HK-2 (cell line): ENCODE measurements at regions not wholly inside any gene's neighbourhood (a gene's known extent, or its start where the extent isn't known, plus 50 kb on each side); places are given as distances from the start of the nearest gene placed in this dataset.
A peak's percentile ranks its signal among the peaks of the same experiment; 100 is the strongest.

Experiments used
- DNase-seq: peaks from one replicate; pipeline ENCODE4 v3.0.0-alpha.2; 2018; ENCODE audit not compliant: unreplicated experiment

DNA sequence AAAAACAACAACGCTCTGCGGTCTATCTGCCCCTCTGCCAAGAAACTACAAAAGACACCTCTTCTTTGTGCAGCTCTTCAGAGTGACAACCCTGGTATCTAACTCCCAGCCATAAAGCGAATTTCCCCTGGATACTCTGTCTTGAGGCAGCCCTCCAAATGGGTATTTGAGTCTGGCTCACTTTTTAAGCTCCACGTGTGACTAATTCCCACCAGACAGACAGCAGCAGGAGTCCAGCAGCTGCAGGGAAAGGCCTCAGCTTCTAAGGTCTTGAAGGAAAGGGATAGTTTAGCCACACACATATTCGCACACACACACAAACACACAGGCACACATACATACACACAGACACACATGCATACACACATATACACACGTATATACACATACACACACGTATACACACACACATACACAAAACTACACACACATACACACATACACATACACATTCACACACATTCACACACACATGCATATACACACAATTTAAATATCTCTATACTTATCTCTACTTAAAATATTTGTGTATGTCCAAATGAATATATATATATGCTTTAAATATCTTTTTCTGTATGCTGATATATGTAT lies 188.8 kb downstream of the TSHZ3 start:
- no peak for DNase-seq

DNA sequence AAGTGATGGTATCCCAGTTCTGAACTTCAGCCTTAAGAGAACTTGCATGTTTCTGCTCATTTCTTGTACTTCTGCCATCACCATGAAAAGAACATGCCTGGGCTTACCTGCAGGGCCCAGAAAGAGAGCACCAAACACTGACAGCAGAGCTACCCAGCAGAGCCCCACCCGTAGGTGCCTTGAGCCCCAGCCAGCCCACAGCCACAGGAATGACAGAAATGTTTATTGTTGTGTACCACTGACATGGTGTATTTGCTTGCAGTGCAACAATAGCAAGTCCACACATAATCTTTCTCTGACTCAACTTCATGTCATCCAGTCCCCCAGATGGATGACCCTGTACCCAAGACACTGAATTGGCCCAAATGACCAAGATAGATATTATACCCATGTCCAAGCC lies 195.2 kb downstream of the TSHZ3 start:
- no peak for DNase-seq

DNA sequence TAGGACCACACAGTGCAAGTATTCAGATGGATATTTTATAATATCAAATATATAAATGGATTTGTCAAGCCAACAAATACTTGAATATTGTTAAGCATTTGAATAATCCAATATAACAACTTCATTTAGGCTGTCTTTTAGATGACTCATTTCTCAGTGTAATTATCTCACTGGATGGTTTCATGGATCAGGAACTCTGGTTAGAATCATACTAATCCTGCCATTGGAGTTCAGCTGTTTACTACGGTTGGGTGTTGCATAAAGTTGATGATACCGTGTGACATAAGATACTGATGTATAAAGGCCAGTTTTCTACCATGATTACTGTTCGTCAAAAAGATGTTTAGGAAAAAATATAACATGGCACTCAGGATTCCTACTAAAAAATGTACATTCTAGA lies 196.3 kb downstream of the TSHZ3 start:
- DNase-seq: no peak

DNA sequence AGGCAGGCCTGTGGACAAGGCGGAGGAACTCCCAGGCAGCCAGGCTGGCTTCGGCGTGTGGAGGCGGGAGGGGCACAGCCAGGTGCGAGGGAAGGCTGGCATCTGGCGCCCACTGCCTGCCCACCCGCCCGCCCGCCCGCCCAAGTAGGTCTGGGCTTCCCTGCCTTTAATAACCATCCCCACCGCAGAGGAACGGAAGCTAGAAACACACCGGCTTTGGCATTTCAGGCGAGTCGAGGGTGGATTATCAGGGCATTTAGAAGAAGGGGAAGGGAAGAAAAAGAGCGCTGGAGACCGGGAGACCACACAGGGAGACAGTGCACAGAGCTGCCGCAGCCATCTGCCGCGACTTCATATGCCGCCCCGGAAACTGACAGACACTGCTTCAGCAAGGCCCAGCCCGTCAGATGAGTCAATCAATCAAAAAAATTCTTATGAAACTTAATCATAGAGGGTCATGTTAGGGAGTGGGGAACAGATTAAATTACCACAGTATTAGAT lies 199.7 kb downstream of the TSHZ3 start:
- no peak for DNase-seq

DNA sequence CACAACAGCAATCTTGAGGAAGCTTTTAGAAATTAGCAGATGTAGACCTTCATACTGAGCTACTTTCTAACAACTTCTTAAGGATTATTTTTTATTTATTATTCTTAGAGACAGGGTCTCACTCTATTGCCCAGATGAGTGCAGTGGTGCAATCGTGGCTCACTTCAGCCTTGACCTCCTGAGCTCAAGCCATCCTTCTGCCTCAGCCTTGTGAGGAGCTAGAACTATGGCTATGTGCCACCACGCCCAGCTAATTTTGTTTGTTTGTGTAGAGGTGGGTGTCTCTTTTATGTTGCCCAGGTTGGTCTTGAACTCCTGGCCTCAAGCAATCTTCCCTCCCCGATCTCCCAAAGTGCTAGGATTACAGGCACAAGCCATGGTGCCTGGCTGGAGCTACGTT lies 200.6 kb downstream of the TSHZ3 start:
- DNase-seq: no peak

DNA sequence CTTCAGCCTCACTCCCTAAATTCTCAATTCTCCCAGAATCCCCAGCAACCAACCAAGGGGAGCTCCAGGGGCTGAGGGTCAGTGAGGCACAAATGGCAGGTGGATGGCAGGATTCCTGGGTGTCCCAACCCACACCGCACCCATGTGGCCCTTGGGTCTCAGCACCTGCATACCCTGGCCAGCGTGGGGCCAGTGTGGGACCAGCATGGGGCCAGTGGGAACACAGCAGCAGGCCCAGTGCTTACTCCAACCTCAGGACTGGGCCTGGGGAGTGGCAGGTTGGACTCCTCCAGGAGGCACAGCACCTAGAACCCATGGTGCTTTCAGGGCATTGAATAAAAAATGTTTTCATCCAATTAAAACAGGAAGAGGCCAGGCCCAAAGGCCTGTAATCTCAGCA lies 202.0 kb downstream of the TSHZ3 start:
- no peak for DNase-seq

DNA sequence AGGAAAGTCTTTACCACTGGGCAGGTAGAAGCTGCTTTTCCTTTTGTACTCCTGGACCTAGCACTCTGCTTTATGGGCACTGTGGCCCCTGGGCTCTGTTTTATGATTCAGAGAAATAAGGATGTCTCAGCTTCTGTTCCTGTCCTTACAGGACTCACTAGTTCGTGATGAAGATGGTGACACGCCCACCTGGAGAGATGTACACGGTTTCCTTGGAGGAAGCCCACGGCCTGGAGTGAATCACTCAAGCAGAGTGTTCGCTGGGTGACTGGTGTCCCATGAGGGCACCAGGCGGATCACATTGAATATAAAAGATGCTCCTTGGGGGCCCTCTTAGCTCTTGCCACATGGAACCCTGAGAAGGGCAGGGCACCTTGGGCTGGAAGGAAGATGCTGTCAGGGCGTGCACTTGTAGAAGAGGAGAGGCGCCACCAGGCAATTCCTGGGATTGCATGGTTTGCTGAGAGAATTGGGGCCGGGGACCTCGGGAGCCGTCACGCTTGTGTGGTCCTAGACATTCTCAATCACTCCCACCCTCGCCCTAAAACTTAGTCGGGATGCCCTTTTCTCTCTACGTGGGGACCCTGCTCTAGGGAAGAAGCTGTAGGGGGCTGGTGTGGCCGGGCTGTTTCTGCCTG lies 202.6 kb downstream of the TSHZ3 start:
- no peak for DNase-seq

DNA sequence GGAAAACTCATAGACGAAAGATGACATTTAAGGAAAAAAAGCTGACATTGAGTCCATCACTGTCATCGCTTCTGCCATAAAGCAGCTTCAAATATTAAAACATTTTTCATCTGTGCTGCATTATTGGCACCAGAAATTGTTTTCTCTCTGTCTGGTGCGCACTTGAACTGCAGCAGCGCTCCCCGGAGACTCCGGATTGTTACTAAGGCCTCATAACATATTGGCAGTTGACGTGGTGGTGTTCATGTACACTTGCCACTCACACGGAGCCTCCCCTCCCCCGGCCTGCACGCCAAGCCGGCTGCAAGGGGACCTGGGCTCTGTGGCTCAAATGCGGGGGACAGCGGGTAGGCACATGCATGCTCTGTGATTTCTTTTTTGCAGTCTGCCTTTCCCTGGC lies 203.2 kb downstream of the TSHZ3 start:
- DNase-seq: no peak

DNA sequence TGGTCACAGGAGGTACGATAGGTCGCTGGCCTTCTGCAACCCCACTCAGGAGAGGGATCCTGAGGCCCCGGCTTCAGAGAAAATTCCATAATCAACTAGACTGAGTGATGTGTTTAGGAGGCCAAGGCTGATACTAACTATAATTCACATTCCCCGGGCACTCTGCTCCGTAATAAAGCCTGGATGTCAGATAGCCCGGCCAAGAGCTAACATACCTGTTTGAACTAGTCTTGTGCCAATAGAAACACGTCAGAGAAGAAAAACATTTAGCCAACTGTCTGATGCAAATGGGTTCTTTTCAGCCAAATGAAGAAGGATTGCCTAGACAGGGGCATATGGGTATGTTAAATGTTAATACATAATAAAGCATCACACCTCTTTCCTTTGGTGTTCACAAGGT lies 204.2 kb downstream of the TSHZ3 start:
- no peak for DNase-seq

DNA sequence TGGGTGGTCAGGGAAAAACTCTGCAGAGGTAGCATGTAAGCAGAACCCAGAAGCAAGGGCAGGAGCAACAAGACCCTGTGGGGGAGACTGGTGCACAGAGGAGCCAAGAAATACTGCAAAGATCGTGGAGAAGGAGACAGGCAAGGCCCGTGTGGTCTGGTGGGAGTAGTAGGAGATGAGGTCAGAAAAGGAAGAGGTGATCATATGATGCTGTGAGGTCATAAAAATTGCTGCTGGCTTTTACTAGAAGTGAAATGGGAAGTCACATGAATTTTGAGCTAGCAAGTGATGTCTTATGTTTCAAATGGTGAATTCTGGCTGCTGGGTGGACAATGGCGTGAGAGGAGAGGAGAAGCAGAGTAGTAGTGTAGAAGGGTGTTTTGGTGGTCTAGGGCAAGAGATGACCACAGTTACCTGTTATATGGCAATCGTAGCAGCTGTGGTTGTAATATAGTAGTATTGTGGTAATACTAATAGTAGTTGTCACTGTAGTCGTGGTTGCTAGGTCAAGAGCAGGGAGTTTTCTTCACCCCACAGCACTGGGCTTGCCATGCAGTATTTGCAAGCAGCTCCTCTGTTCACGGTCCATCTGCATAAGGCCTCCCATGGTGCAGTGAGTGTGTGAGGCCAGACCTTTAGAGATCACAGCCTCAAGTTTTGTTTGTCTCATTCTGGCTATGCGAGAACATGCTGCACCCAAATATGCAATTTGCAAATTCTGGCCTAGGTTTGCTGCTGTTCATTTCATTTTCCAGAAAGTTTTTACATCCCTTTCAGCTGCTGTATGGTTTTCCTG lies 205.0 kb downstream of the TSHZ3 start:
- DNase-seq: no peak

DNA sequence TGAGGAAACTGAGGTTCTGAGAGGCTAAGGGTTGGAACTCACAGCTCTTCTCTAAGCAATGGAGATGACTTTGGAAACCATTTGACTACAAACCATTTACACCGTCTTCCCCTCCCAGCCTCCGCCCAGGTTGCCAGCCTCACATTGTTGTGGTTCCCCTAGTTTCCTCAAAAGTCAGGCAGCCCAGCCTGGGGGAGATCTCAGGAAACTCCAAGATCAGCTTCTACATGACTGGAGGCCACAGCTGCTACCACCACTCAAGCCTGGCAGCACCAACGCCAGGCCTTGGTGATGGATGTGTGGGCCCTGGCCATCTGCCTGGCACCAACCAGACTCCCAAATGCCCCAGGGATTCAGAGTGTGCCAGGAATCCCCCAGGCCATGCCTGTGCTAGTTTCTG lies 207.9 kb downstream of the TSHZ3 start:
- DNase-seq: no peak

DNA sequence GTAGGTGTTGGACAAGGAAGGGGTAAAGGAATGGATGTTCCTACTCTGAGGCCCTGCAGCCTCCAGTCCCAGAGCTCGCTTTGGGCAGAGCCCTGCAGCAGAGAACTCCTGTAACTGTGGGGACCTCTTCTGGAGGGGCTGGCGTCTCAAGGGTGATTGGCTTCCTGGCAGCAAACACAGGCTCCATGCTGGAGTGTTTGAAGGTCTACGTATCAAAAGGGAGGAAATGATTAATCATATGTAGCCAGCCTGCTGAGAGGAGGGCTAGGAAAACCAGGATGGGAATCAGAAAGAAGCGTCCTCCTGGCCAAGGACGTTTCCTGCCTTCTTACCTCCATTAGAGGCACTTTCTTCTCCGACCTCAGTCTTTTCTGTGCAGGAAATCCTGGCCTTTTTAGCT lies 208.5 kb downstream of the TSHZ3 start:
- DNase-seq: peak; percentile 65

DNA sequence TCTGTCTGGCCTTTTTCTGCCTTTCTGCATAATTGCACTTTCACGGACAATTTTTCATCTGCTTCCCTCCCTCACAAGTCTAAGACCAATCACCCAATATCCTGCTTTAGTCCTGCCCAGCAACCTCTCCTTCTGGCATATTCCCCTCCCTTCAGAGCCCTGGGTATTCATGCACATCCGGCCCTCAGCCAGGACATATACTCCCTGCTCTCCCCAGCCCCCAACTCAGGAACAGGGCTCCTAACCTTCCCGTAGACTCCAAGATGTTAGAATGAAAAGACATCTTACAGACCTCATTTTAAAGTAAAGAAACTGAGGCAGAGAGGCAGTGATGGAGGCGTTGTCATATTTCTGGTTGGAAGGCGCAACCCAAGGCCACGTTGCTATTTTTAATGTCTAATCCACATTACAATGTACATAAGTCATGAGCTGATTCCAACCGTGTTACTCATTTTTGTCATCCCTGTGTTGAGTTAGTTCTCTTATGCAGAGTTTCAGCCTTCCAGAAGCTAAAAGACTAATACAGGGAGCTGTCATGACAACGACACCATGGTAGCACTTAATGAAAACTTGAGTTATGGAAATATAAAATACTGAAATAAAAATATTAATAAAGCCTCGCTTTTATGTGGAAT lies 209.2 kb downstream of the TSHZ3 start:
- peak; percentile 74 for DNase-seq

DNA sequence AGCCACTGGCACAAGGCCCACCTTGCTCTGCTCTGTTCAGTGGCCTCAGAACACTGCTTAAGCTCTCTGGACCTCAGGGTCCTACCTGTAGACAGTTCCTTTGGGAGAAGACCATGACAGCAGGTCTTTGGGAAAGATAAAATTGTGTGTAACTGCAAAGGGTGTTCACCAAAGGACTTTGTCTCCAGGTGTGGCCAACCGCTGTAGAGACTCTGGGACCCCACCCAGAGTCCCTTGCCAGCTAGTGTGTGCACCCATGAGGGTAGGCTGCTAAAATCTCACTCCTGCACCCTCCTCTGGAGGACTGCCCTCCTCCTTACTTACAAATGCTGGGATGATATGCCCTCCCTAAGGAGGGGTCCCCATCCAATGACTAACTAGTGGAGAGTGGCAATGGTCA lies 211.2 kb downstream of the TSHZ3 start:
- no peak for DNase-seq

DNA sequence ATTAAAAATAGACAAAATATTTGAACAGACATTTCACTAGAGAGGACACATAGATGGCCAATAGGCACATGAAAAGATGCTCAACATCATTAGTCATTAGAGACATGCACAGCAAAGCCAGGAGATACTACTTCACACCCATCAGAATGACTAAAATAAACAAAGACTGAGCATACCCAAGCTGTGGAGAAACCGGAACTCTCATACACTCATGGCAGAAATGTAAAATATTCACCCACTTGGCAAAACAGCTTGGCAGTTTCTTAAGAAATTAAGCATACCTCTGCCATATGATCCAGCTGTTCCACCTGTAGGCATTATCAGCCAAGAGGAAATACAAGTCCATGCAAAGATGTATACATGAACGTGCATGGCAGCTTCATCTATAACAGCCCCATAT lies 213.4 kb downstream of the TSHZ3 start:
- no peak for DNase-seq

DNA sequence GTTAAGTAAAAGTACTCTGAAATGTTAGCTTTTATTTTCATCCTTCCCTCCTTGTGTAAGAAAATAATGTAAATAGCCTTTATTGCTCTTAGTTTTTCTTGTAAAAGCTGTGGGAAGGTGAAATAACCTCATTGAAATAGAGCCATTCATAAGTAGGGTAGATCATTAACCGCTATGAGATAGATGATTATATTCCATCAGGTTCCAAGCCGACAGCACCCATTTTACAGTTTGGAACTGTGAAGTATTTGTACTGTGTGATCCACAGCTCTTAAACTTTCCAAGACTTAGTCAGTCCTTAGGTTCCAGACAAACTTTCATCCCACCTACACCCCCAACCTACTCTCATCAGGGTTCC lies 216.5 kb downstream of the TSHZ3 start:
- no peak for DNase-seq

DNA sequence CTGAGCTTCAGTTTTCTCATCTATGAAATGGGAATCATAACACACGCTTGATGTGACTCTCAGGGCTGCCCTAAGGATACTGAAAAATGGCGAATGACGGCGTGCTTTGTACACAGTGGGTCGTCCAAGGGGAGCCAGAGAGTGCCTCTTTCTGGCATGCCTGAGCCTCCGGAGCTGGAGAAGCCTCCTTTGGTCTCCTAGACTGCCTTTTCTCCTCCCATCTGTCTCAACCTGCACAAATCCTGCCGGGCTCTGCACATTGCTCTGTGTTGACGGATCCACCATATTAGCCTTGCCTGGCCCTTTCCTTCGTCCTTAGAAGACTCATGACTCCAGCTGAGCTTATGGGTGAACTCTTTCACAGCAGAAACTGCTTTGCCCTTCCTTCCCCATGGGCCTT lies 220.9 kb downstream of the TSHZ3 start:
- no peak for DNase-seq

DNA sequence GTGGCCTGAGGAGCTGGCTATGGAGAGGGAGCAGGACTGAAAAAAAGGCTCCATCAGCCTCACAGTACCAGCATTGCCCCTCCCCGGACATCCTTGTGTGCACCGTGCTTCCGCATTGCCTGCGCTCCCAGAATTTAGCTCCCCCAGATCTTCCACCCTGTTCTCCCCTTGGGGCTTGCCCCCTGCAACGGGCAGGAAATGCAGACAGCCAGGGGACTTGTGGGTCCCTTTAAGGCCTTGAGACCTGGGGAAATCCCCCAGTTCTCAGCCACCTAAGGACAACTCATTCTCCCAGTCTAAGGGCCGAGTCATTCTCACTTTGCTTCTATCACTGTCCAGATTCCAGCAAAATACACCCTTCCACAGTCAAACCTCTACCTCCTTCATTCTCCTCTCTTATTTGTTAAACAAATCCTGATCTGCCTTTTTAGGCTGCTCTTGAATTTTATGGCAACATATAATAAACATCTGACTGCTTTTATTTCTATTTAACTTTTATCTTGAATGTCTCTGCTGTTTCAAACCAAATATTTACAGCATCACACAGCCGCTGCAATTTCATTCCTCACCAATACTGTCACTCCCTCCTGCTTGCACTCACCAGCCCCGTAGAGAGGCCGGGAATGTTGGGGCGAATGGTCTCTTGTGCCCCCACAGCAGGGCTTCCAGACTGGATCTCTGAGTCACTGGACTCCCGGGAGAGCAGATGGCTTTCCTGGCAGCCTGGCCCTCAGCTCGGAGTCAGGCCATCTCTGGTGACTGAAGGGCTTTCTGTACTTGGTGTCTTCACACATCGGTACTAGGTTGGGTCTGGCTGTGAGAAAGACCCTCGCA lies 221.9 kb downstream of the TSHZ3 start:
- peak; percentile 71 for DNase-seq

DNA sequence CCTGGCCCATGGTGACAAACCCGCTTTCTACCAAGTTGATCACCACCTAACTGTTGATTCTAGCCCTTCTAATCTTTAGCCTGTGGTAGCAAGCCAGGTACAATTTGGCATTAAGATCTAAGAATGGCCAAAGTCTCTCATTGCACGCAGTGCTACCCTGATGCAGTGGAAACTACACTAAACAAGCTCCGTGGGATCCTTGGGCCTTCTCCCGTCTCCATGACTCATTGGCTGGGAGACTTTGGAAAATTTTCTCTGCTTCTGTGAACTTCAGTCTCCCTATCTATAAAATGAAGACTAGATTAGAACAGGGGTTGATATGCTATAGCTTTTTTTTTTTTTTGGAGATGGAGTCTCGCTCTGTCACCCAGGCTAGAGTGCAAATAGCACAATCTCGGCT lies 223.0 kb downstream of the TSHZ3 start:
- DNase-seq: no peak

DNA sequence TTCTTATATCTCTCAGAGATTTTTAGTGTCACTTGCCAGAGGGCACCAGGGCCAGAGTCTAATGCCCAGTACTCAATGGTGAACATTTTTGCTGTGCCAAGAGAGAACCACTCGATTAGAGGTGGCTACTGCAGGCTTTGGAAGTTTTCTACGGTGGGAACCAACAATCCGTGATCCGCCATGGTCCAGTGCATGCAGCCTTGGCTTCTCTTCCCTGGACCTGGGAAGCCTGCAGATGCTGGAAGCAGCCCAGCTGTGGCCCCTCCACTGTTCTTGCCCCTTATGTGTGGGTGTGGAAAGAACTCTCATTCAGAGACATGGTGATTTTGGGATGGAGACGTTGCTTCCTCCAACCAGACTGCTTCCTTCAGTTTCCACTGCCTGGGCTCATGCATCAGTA lies 224.2 kb downstream of the TSHZ3 start:
- no peak for DNase-seq

DNA sequence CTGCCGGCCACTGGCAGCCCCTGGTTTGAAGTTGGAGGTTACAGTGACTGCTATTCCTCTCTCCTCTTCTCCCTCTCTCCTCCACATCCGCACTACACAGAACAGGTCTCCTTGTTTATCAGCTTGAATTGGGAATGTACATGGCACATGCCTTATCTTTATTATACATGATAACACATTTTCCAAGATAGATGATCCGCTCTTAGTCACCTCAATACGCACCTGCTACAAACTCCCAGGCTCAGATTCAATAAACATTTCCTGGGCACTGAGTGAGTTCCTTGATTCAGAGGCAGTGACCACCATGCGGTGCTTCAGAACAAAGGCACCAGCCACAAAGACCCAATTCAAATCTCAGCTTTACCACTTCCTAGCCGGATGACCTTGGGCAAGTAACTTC lies 227.7 kb downstream of the TSHZ3 start:
- DNase-seq: no peak

DNA sequence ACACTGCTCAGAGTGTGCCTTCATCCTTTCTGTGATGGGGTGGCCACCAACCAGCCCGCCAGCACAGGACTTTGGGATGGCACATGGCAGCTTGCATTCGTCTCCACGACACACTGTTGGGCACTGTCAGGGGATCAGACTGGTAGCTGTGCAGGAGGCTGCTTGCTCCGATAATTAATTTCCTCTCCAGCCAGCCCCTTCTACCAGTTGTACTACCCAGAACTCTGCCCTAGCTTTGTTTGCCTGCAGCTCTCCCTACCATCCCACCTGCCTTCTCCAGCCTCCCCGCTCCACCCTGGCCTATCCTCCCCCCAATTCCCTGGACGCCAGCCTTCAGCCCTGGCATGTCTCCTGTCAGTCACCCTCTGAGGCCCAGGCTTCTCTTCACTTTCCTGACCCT lies 228.3 kb downstream of the TSHZ3 start:
- no peak for DNase-seq
